Tibial nerve (tissue), 4 donors: ENCODE measurements at regions not wholly inside any gene's neighbourhood (a gene's known extent, or its start where the extent isn't known, plus 50 kb on each side); places are given as distances from the start of the nearest gene placed in this dataset.

Experiments used
- DNase-seq, 2 donors: peaks; one replicate each; pipeline ENCODE4 v3.0.0-alpha.2; 2019; ENCODE audit warnings: low spot score in 2 of 2
- H3K27ac ChIP-seq, 4 donors: fragments of 200-600 bp; sonication (generic) in 3 of 4; one replicate each; pipeline ENCODE4 v1.5.1; 2017 to 2019; ENCODE audit warnings: mild to moderate bottlenecking in 1 of 4
- H3K27me3 ChIP-seq, 2 donors: fragments of 200-600 bp; sonication (generic) in 1 of 2; one replicate each; pipeline versions ENCODE4 v1.5.1 to v1.6.0; 2017 to 2019
- H3K36me3 ChIP-seq, 3 donors: fragments of 200-600 bp; sonication (generic); one replicate each; pipeline ENCODE4 v1.5.1; 2018 to 2019
- H3K4me1 ChIP-seq, 4 donors: fragments of 200-600 bp; sonication (generic) in 3 of 4; one replicate each; pipeline ENCODE4 v1.5.1; 2017 to 2019
- H3K4me3 ChIP-seq, 4 donors: fragments of 200-600 bp; sonication (generic) in 3 of 4; one replicate each; pipeline ENCODE4 v1.5.1; 2017 to 2019; ENCODE audit warnings: mild to moderate bottlenecking in 1 of 4, moderate library complexity in 1 of 4
- H3K9me3 ChIP-seq, 4 donors: fragments of 200-600 bp; sonication (generic) in 3 of 4; one replicate each; pipeline ENCODE4 v1.5.1; 2017 to 2019
- CTCF ChIP-seq, 5 experiments: fragments of 200-600 bp in 3 of 5; fragments of 450-650 bp in 2 of 5; sonication (generic) in 3 of 5; IDR thresholded peaks; one replicate each; pipeline ENCODE4 v1.5.1; 2016 to 2019; ENCODE audit warnings: antibody characterized with exemption in 5 of 5, mild to moderate bottlenecking in 3 of 5, moderate library complexity in 2 of 5
- EP300 ChIP-seq, 2 donors: sonication (generic); formaldehyde crosslinking; IDR thresholded peaks; one replicate each; pipeline ENCODE4 v1.6.1; 2017; ENCODE audit warnings: antibody characterized with exemption in 2 of 2, mild to moderate bottlenecking in 1 of 2
- POLR2A ChIP-seq, 2 donors: fragments of 450-650 bp; IDR thresholded peaks; one replicate each; pipeline ENCODE4 v1.6.1; 2017; ENCODE audit warnings: antibody characterized with exemption in 2 of 2, mild to moderate bottlenecking in 2 of 2, moderate library complexity in 2 of 2
- WGBS, 2 donors: methylation state at CpG; one replicate each; pipeline ENCODE4 v1.1.5; 2018; 5-methylcytosine and 5-hydroxymethylcytosine counted together

DNA sequence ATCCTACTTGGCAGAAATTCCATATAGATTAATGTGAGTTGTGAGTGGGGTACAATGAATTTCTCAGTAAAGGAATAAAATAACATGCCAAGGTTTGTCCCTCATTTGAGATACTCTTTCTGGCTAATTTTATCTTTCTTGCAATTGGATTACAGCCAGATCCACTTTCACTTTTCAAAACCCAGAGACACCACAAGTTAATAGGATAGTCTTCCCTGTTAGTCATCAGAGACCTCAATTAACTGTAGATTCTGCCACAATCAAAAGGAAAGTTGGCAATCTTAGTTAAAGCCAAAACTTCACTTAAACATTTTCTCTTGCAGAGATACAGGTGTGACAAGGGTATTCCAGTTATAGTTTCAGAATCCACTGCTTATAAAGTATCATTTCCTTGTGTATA is 91.4 kb upstream of the PHYHIPL start:
- TF ChIP-seq CTCF (IDR thresholded peaks at IDR 0.05) (no peak), EP300 (IDR thresholded peaks at IDR 0.05) (no peak), POLR2A (IDR thresholded peaks at IDR 0.05) (no peak)
- H3K9me3 ChIP-seq = no peaks in the 10 kb centered on the region
- H3K4me1 ChIP-seq = peaks cover 0 to 11% (median 0%) of the 10 kb centered on the region in 4 donors
- no peaks in the 10 kb centered on the region for H3K36me3 ChIP-seq
- no peak overlapping the region for H3K27ac ChIP-seq
- no peak overlapping the region for H3K4me3 ChIP-seq
- H3K27me3 ChIP-seq = no peaks in the 10 kb centered on the region
- no peak for DNase-seq

GRCh38 chr10:59085711-59086502 is 90.5 kb upstream of the PHYHIPL start:
- Histone ChIP-seq H3K9me3 (no peaks in the 10 kb centered on the region), H3K36me3 (no peaks in the 10 kb centered on the region), H3K27me3 (no peaks in the 10 kb centered on the region), H3K27ac (no peak overlapping the region), H3K4me3 (no peak overlapping the region), H3K4me1 (peaks cover 0 to 5% (median 0%) of the 10 kb centered on the region in 4 donors)
- TF ChIP-seq EP300 (IDR thresholded peaks at IDR 0.05) = no peak
- TF ChIP-seq POLR2A (IDR thresholded peaks at IDR 0.05) = no peak
- no peak for TF ChIP-seq CTCF (IDR thresholded peaks at IDR 0.05)
- no peak for DNase-seq
- 85 to 88% methylated on average over 6 of the region's 6 CpGs for WGBS, 2 donors

- H3K4me1 ChIP-seq = peaks cover 0 to 5% (median 0%) of the 10 kb centered on the region in 4 donors
- no peaks in the 10 kb centered on the region for H3K27me3 ChIP-seq
- no peak for DNase-seq
- no peak overlapping the region for H3K27ac ChIP-seq
- no peaks in the 10 kb centered on the region for H3K9me3 ChIP-seq
- H3K36me3 ChIP-seq = no peaks in the 10 kb centered on the region
- TF ChIP-seq POLR2A (IDR thresholded peaks at IDR 0.05) = no peak
- no peak for TF ChIP-seq EP300 (IDR thresholded peaks at IDR 0.05)
- no peak for TF ChIP-seq CTCF (IDR thresholded peaks at IDR 0.05)
- no peak overlapping the region for H3K4me3 ChIP-seq
These were observed 89.0 kb upstream of the PHYHIPL start for GRCh38 chr10:59087486-59087885.

DNA sequence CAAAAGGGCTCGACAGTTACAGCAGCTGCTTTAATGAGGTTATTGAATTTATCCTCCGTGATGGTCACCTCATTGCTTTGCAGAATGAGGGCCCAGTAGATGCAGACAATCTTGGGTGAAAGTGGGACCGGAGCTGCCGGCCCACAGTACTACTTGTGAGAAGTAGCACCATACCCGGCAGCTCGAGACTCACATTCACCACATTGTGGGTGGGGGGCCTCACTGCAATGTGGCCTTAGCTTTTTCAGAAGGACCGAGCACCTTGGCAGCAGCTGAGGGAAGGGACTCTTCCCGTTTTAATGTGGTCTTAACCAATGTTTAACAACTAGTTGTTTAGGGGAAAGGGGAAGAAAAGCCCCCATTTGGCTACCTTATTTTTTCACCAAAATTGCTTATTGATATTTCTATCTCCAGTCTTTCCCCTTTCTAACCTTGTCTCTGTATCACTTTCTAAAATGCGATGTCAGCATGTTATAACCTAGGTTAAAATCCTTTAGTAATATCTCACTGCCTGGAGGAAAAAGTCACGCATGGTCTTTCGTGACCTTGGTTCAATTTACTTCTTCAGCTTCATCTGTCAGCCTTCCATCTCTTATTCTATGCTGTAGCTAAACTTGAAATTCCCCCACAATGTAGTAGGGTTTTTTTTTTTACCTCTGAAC is 87.4 kb upstream of the PHYHIPL start:
- Histone ChIP-seq H3K9me3 (no peaks in the 10 kb centered on the region), H3K27me3 (no peaks in the 10 kb centered on the region), H3K36me3 (no peaks in the 10 kb centered on the region), H3K4me1 (peaks cover 0 to 12% (median 2%) of the 10 kb centered on the region in 4 donors), H3K27ac (no peak overlapping the region), H3K4me3 (no peak overlapping the region)
- DNase-seq = no peak
- TF ChIP-seq EP300 (IDR thresholded peaks at IDR 0.05) = no peak
- no peak for TF ChIP-seq CTCF (IDR thresholded peaks at IDR 0.05)
- TF ChIP-seq POLR2A (IDR thresholded peaks at IDR 0.05) = no peak
- 95 to 97% methylated on average over 11 of the region's 11 CpGs for WGBS, 2 donors
